ENCODE measurements at regions not wholly inside any gene's neighbourhood (a gene's known extent, or its start where the extent isn't known, plus 50 kb on each side); places are given as distances from the start of the nearest gene placed in this dataset.

GRCh38 chr12:105804591-105805265 is 334.0 kb downstream of the NUAK1 start:
- no peaks in the 10 kb centered on the region for H3K36me3 Mint-ChIP-seq (ENCODE audit: insufficient read depth)
- no peaks in the 10 kb centered on the region for H3K27me3 Mint-ChIP-seq (ENCODE audit: low read depth)
- ATAC-seq = no peak

GRCh38 chr12:105805730-105806399 is 332.9 kb downstream of the NUAK1 start:
- no peaks in the 10 kb centered on the region for H3K27me3 Mint-ChIP-seq (ENCODE audit: low read depth)
- H3K4me3 Mint-ChIP-seq = no peak overlapping the region

More at GRCh38 chr12:105804591-105805265, 334.0 kb downstream of the NUAK1 start:
- H3K4me1 Mint-ChIP-seq (ENCODE audit: low read depth) = no peaks in the 10 kb centered on the region
- no peak overlapping the region for H3K4me3 Mint-ChIP-seq
- no peak for DNase-seq
- H3K9me3 Mint-ChIP-seq = peaks cover 4% of the 10 kb centered on the region

DNA sequence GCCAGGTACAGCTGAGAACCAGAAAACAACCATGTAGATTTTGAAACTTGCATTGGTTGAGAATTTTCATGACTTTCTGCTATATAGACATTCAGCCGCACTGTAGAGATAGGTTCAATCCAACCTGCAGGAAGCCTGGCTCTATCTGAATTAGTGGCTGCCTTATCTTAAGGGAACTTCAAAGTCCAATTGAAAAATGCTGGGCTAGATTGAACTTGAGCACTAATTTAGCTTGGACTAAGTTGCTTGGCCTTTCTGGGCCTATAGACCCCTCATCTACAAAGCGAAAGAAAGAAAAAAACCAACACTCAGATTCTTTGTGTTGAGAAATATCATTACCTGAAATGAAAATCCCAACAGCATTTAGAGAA is 332.4 kb downstream of the NUAK1 start:
- no peak for DNase-seq
- Mint-ChIP-seq H3K9me3 (peaks cover 4% of the 10 kb centered on the region), H3K27me3 (ENCODE audit: low read depth) (no peaks in the 10 kb centered on the region), H3K4me1 (ENCODE audit: low read depth) (no peaks in the 10 kb centered on the region), H3K36me3 (ENCODE audit: insufficient read depth) (no peaks in the 10 kb centered on the region), H3K4me3 (no peak overlapping the region)
- no peak for ATAC-seq

More at GRCh38 chr12:105805730-105806399, 332.9 kb downstream of the NUAK1 start:
- no peaks in the 10 kb centered on the region for H3K4me1 Mint-ChIP-seq (ENCODE audit: low read depth)
- no peak for DNase-seq
- H3K36me3 Mint-ChIP-seq (ENCODE audit: insufficient read depth) = no peaks in the 10 kb centered on the region
- peaks cover 4% of the 10 kb centered on the region for H3K9me3 Mint-ChIP-seq
- ATAC-seq = no peak

DNA sequence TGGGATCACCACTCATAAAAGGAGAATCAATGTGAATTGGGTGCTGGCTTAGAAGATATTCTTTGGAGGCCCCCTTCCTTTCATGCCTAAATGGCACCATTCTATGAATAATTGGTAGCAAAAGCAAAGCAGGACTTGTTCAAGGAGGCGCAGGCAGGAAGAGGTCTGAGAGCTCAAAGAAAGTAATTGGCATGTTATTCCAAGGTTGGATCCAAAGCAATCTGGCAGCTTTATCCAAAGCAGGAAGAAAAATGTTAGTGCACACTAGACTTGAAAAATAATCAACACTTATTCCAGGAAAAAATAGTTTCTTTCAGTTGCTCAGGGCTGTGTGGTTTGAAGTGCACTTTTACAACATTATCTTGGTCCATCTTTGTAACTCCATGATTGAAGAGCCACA is 326.4 kb downstream of the NUAK1 start:
- no peaks in the 10 kb centered on the region for H3K9me3 Mint-ChIP-seq
- no peaks in the 10 kb centered on the region for H3K4me1 Mint-ChIP-seq (ENCODE audit: low read depth)
- H3K27me3 Mint-ChIP-seq (ENCODE audit: low read depth) = peaks cover 3% of the 10 kb centered on the region
- no peak for ATAC-seq
- no peaks in the 10 kb centered on the region for H3K36me3 Mint-ChIP-seq (ENCODE audit: insufficient read depth)
- DNase-seq = no peak
- H3K4me3 Mint-ChIP-seq = no peak overlapping the region

GRCh38 chr12:105813201-105813600 is 325.6 kb downstream of the NUAK1 start:
- Mint-ChIP-seq H3K4me3 (no peak overlapping the region), H3K36me3 (ENCODE audit: insufficient read depth) (no peaks in the 10 kb centered on the region), H3K4me1 (ENCODE audit: low read depth) (no peaks in the 10 kb centered on the region), H3K27me3 (ENCODE audit: low read depth) (peaks cover 3% of the 10 kb centered on the region), H3K9me3 (no peaks in the 10 kb centered on the region)
- ATAC-seq (no peak), DNase-seq (no peak)

DNA sequence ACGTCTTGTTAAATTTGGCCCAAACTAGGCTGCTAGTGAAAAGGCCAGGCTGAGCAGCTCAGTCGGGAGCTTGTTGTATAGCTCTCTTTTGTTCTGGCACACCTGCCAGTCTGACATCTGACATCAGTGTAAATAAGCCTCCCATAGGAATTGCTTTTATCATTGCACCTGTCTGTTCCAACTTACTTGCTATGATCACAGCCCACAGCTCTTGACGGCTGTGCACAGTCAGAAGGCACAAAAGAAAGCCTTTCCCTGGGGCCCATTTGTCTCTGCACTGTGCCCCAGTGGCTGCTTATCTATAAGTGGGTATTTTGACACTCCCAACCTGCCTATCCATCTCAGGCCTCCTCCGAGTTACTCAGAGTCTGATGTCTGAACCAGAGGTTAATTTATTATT is 324.5 kb downstream of the NUAK1 start:
- H3K27me3 Mint-ChIP-seq (ENCODE audit: low read depth) = peaks cover 3% of the 10 kb centered on the region
- DNase-seq (no peak), ATAC-seq (no peak)
- H3K4me3 Mint-ChIP-seq = no peak overlapping the region
- no peaks in the 10 kb centered on the region for H3K4me1 Mint-ChIP-seq (ENCODE audit: low read depth)
- no peaks in the 10 kb centered on the region for H3K36me3 Mint-ChIP-seq (ENCODE audit: insufficient read depth)
- H3K9me3 Mint-ChIP-seq = no peaks in the 10 kb centered on the region

GRCh38 chr12:105819549-105819948 is 319.2 kb downstream of the NUAK1 start:
- no peaks in the 10 kb centered on the region for H3K36me3 Mint-ChIP-seq (ENCODE audit: insufficient read depth)
- no peak for ATAC-seq
- H3K9me3 Mint-ChIP-seq = no peaks in the 10 kb centered on the region
- no peak for DNase-seq
- no peak overlapping the region for H3K4me3 Mint-ChIP-seq
- peaks cover 9% of the 10 kb centered on the region for H3K27me3 Mint-ChIP-seq (ENCODE audit: low read depth)
- no peaks in the 10 kb centered on the region for H3K4me1 Mint-ChIP-seq (ENCODE audit: low read depth)

DNA sequence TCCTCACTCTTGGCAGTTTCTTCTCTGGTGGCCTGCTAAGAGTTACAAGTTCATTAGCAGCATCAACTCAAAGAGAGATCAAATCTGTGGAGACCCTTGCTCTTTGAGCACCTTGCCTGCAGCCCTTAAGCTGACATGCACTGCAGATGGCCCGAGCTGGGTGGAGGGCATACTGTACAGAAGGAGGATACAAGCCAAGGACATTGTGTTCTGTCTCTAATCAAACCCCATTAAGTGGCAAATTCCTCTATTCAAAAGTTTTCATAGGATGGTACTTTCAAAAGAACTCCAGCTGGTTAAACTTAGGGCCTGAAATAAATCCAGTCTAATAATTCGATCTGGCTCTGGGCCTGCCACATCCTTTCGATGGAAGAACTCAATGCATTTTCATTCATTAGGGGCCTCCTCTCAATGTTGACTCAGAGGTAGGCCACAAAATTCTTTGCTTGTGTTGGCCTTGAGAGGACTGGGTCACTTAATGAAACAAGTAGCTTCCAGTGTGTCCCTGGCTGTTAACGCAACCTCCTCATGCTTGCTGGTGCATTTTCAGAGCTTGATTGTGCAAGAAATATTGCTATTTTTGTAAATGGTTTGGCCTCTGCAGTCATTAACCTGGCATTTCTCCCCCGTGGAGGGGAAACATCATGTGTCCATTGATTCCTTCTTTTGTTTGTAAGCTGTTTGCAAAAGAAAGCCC is 318.2 kb downstream of the NUAK1 start:
- no peak for ATAC-seq
- no peaks in the 10 kb centered on the region for H3K4me1 Mint-ChIP-seq (ENCODE audit: low read depth)
- no peaks in the 10 kb centered on the region for H3K9me3 Mint-ChIP-seq
- peaks cover 6% of the 10 kb centered on the region for H3K27me3 Mint-ChIP-seq (ENCODE audit: low read depth)
- H3K4me3 Mint-ChIP-seq = no peak overlapping the region
- no peaks in the 10 kb centered on the region for H3K36me3 Mint-ChIP-seq (ENCODE audit: insufficient read depth)
- DNase-seq = no peak

GRCh38 chr12:105822131-105823105 is 316.3 kb downstream of the NUAK1 start:
- Mint-ChIP-seq H3K27me3 (ENCODE audit: low read depth) (peaks cover 6% of the 10 kb centered on the region), H3K4me1 (ENCODE audit: low read depth) (no peaks in the 10 kb centered on the region), H3K36me3 (ENCODE audit: insufficient read depth) (no peaks in the 10 kb centered on the region), H3K9me3 (no peaks in the 10 kb centered on the region), H3K4me3 (no peak overlapping the region)
- DNase-seq (no peak), ATAC-seq (no peak)

GRCh38 chr12:105823810-105824209 is 314.9 kb downstream of the NUAK1 start:
- ATAC-seq = no peak

GRCh38 chr12:105825141-105825540 is 313.6 kb downstream of the NUAK1 start:
- H3K9me3 Mint-ChIP-seq = no peaks in the 10 kb centered on the region
- ATAC-seq = no peak
- no peaks in the 10 kb centered on the region for H3K36me3 Mint-ChIP-seq (ENCODE audit: insufficient read depth)
- no peaks in the 10 kb centered on the region for H3K4me1 Mint-ChIP-seq (ENCODE audit: low read depth)
- H3K27me3 Mint-ChIP-seq (ENCODE audit: low read depth) = peaks cover 6% of the 10 kb centered on the region
- H3K4me3 Mint-ChIP-seq = no peak overlapping the region
- no peak for DNase-seq

More at GRCh38 chr12:105823810-105824209, 314.9 kb downstream of the NUAK1 start:
- Mint-ChIP-seq H3K4me1 (ENCODE audit: low read depth) (no peaks in the 10 kb centered on the region), H3K4me3 (no peak overlapping the region), H3K36me3 (ENCODE audit: insufficient read depth) (no peaks in the 10 kb centered on the region), H3K9me3 (no peaks in the 10 kb centered on the region), H3K27me3 (ENCODE audit: low read depth) (peaks cover 6% of the 10 kb centered on the region)
- no peak for DNase-seq

DNA sequence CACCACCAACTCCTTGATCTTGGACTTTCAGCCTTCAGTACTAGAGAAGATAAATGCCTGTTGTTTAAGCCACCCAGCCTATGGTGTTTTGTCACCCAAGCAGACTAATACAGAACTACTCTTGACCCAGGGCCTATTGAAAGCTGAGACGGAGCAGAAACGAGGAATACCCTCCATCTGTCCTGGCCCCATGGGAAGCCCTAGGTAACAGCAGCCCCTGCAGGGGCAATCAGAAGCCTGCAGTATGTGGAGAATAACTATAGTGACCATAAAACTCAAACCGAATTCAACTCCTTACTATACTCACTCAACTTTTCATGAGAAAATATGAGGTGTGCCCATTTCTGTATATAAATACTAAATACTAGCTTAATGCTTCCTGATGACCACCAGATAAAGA is 307.4 kb downstream of the NUAK1 start:
- DNase-seq (no peak), ATAC-seq (no peak)
- H3K36me3 Mint-ChIP-seq (ENCODE audit: insufficient read depth) = no peaks in the 10 kb centered on the region
- H3K4me3 Mint-ChIP-seq = no peak overlapping the region
- H3K4me1 Mint-ChIP-seq (ENCODE audit: low read depth) = no peaks in the 10 kb centered on the region
- no peaks in the 10 kb centered on the region for H3K27me3 Mint-ChIP-seq (ENCODE audit: low read depth)
- H3K9me3 Mint-ChIP-seq = no peaks in the 10 kb centered on the region

DNA sequence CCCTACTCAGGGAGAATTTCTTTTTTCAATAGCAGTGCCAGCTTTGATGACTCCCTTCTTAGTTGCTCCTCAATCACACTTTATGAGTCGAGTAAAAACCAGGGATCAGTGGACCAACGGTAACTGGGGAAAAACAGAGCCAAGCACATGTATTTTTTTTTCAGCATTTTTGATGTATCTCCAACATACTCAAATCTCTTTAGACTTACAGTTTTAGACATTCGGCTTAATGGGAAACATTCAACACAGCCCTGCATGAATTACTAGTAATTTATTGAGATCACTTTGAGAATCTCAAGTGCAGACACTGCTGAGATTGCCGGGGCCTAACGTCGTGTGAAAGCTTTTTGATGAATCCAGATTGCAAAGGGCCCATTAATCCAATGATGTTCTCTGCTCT is 306.7 kb downstream of the NUAK1 start:
- Mint-ChIP-seq H3K36me3 (ENCODE audit: insufficient read depth) (no peaks in the 10 kb centered on the region), H3K4me1 (ENCODE audit: low read depth) (no peaks in the 10 kb centered on the region), H3K27me3 (ENCODE audit: low read depth) (no peaks in the 10 kb centered on the region), H3K9me3 (no peaks in the 10 kb centered on the region), H3K4me3 (no peak overlapping the region)
- ATAC-seq = no peak
- no peak for DNase-seq

DNA sequence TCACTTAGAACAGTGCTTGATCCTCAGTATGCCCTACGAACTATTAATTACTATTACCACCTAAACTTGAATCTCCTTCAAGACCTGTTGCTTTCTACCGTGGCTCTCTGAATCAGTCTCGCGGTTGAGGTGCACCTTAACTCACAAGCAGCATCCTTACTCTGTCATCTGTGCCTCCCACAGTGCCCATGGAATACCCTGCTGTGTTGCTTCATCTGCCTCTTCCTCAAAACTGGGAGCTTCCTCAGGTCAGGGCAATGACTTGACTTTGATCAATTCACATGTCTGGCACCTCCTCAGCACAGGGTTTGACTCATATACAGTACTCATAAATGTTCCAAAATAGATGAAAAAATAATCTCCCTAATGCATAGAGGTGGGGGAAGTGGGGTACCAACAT is 305.9 kb downstream of the NUAK1 start:
- Mint-ChIP-seq H3K4me3 (no peak overlapping the region), H3K4me1 (ENCODE audit: low read depth) (no peaks in the 10 kb centered on the region), H3K36me3 (ENCODE audit: insufficient read depth) (no peaks in the 10 kb centered on the region), H3K27me3 (ENCODE audit: low read depth) (no peaks in the 10 kb centered on the region), H3K9me3 (no peaks in the 10 kb centered on the region)
- no peak for DNase-seq
- ATAC-seq = no peak

All from activated T-cell treated with anti-CD3 and anti-CD28 coated beads, Interleukin-2, amount 50 U/mL, for 4 hours (primary cell).